ENCODE measurements at regions not wholly inside any gene's neighbourhood (a gene's known extent, or its start where the extent isn't known, plus 50 kb on each side); places are given as distances from the start of the nearest gene placed in this dataset.

- BruUV-seq (replicated peaks): no TSS peak
- TF ChIP-seq SP1 (IDR thresholded peaks at IDR 0.05; ENCODE audit: low read depth) (no peak), ZBTB33 (IDR thresholded peaks at IDR 0.05; ENCODE audit: extremely low read depth, insufficient replicate concordance, low read length) (no peak), FOSL1 (IDR thresholded peaks at IDR 0.05; ENCODE audit: low read depth) (no peak), EZH2phosphoT487 (IDR thresholded peaks at IDR 0.05; ENCODE audit: borderline replicate concordance) (no peak), MAX (IDR thresholded peaks at IDR 0.05) (no peak), ELF1 (IDR thresholded peaks at IDR 0.05; ENCODE audit: borderline replicate concordance, low read depth) (no peak), RAD21 (IDR thresholded peaks at IDR 0.05; ENCODE audit: low read depth) (no peak), ZFX (IDR thresholded peaks at IDR 0.05) (no peak), ZNF274 (IDR thresholded peaks at IDR 0.05; ENCODE audit: low read depth, low read length) (no peak), EZH2 (IDR thresholded peaks at IDR 0.05) (no peak), ATF3 (IDR thresholded peaks at IDR 0.05) (no peak), POLR2AphosphoS5 (IDR thresholded peaks at IDR 0.05; ENCODE audit: low read depth, low read length) (no peak), CTCF (IDR thresholded peaks at IDR 0.05 in 2 of 3, conservative IDR thresholded peaks at IDR 0.05 in 1 of 3; ENCODE audit: borderline replicate concordance in 1 of 3, insufficient read depth in 1 of 3, low read depth in 2 of 3, low read length in 2 of 3) (no peak), POLR2A (IDR thresholded peaks at IDR 0.05; ENCODE audit: borderline replicate concordance, extremely low read depth, insufficient read depth, insufficient read length) (no peak), CBX3 (IDR thresholded peaks at IDR 0.05; ENCODE audit: low read depth) (no peak), REST (IDR thresholded peaks at IDR 0.05; ENCODE audit: low read depth) (no peak), CEBPB (IDR thresholded peaks at IDR 0.05; ENCODE audit: low read depth) (no peak)
- no peak overlapping the region for H3K9ac ChIP-seq (ENCODE audit: low read length)
- peaks cover 22% of the 10 kb centered on the region; the same call in 1 of the 2 replicates for H3K27me3 ChIP-seq (ENCODE audit: insufficient read depth, low read length)
- no peaks in the 10 kb centered on the region for H3K36me3 ChIP-seq (ENCODE audit: control insufficient read depth in 1 of 2, insufficient read depth in 2 of 2, low read length in 2 of 2)
- RAD21 ChIA-PET (ENCODE audit: low non-redundant PET in 1 of 2, low total read pairs in 2 of 2, uncharacterized antibody in 2 of 2, unreplicated experiment in 2 of 2): no interaction called here
- H3K4me2 ChIP-seq (ENCODE audit: low read length): no peak overlapping the region
- H4K20me1 ChIP-seq (ENCODE audit: insufficient read depth): no peaks in the 10 kb centered on the region
- H3K27ac ChIP-seq (ENCODE audit: low read depth, low read length): no peak overlapping the region
- no peaks in the 10 kb centered on the region for H3K4me1 ChIP-seq (ENCODE audit: control insufficient read depth in 1 of 2, insufficient read depth in 2 of 2, low read length in 2 of 2)
- ATAC-seq (no peak), DNase-seq (ENCODE audit: low read depth, low spot score) (no peak)
- no peaks in the 10 kb centered on the region for H3K9me2 ChIP-seq (ENCODE audit: insufficient read depth)
- no peak overlapping the region for H2AFZ ChIP-seq (ENCODE audit: low read depth, low read length, poor library complexity, severe bottlenecking)
- intact Hi-C loops (cut with micrococcal nuclease): no loop called here
- no peaks in the 10 kb centered on the region for H3K79me2 ChIP-seq (ENCODE audit: insufficient read depth, low read length)
- no peaks in the 10 kb centered on the region for H3K9me3 ChIP-seq (ENCODE audit: control insufficient read depth in 1 of 2, insufficient read depth in 1 of 2, low read depth in 1 of 2, low read length in 2 of 2)
- no peak overlapping the region for H3K4me3 ChIP-seq (replicated peaks in 1 of 2; ENCODE audit: low read depth in 1 of 2, low read length in 2 of 2)
- CTCF ChIA-PET: no interaction called here
- POLR2A ChIA-PET: no interaction called here
Observed at GRCh38 chr1:5597171-5597850, 394.9 kb downstream of the NPHP4 start.

All from HCT116 (cell line).